ENCODE measurements at regions not wholly inside any gene's neighbourhood (a gene's known extent, or its start where the extent isn't known, plus 50 kb on each side); places are given as distances from the start of the nearest gene placed in this dataset.
"Not testable (repeated sequence)": the region's sequence is repeated elsewhere in the genome, so short reads cannot be mapped to it uniquely, and the experiment has no call there.

DNA sequence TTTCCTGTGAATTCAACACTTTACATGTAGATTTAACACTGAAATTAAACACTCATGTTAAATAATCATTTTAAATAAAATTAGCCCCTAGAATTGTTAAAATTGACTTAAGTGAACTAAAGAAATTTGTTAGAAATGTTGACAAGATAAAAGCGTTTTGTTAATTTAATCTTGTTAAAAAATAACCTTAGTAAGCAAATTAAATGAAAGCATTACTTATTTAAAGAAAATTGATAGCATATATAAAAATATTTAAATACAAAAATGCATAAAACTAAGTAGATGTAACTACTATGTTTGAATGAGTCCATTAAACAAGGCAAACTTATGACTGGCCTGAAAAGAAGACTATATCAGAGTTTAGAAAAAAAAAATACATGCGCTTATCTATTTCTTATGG is 99.0 kb upstream of the TRPC4 start:
- TF ChIP-seq, protein P1, sequence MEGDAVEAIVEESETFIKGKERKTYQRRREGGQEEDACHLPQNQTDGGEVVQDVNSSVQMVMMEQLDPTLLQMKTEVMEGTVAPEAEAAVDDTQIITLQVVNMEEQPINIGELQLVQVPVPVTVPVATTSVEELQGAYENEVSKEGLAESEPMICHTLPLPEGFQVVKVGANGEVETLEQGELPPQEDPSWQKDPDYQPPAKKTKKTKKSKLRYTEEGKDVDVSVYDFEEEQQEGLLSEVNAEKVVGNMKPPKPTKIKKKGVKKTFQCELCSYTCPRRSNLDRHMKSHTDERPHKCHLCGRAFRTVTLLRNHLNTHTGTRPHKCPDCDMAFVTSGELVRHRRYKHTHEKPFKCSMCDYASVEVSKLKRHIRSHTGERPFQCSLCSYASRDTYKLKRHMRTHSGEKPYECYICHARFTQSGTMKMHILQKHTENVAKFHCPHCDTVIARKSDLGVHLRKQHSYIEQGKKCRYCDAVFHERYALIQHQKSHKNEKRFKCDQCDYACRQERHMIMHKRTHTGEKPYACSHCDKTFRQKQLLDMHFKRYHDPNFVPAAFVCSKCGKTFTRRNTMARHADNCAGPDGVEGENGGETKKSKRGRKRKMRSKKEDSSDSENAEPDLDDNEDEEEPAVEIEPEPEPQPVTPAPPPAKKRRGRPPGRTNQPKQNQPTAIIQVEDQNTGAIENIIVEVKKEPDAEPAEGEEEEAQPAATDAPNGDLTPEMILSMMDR (IDR thresholded peaks at IDR 0.05; ENCODE audit: insufficient read depth, low read length, missing control alignments): no peak
- DNase-seq (ENCODE audit: low read depth, low spot score): no peak
- POLR2A ChIA-PET: no interaction called here
- H3K4me3 ChIP-seq (ENCODE audit: low read depth, low read length): no peak overlapping the region
- CTCF ChIA-PET: no interaction called here

DNA sequence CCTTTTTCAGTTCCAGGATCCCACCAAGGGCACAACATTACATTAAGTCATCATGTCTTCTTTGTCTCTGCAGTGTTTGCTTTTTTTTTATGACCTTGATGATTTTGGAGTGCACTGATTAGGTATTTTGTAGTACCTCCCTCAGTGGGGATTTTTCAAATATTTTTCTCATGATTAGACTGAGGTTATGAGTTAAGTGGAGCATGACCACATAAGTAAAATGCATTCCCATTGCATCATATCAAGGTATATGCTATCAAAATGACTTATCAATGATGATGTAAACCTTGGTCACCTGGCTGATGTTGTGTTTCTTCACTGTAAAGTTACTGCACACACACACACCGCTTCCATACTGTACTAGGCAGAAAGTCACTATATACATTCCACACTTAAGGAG is 96.7 kb upstream of the TRPC4 start:
- TF ChIP-seq, protein P1 (IDR thresholded peaks at IDR 0.05; ENCODE audit: insufficient read depth, low read length, missing control alignments): no peak
- H3K4me3 ChIP-seq (ENCODE audit: low read depth, low read length): no peak overlapping the region
- POLR2A ChIA-PET: no interaction called here
- CTCF ChIA-PET: no interaction called here
- DNase-seq (ENCODE audit: low read depth, low spot score): no peak

DNA sequence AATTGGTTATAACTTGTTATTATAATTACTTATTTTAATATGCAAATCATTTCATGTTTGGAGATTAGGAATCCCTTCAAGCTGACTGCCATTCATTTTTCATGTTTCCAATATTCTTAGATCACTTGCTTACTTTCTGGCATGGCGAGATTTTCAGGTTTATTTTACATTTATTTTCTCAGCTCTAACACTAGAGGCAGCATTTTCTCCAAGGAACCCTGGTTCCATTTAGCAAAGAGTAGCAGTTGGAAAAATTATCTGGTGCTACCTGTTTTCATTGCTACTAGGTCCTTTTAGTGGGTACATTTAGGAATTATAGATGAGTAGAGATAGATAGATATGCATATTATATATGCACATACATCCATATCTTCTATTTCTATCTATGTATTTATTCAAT is 90.9 kb upstream of the TRPC4 start:
- no peak overlapping the region for H3K4me3 ChIP-seq (ENCODE audit: low read depth, low read length)
- ChIA-PET CTCF (interaction anchor here (1.0 kb wide), 1 partner anchor 17 kb away, joined by 3 read pairs; no protein-coding TSS in a partner anchor), POLR2A (no interaction called here)
- DNase-seq (ENCODE audit: low read depth, low spot score): no peak
- TF ChIP-seq, protein P1 (IDR thresholded peaks at IDR 0.05; ENCODE audit: insufficient read depth, low read length, missing control alignments): peak; percentile 13

DNA sequence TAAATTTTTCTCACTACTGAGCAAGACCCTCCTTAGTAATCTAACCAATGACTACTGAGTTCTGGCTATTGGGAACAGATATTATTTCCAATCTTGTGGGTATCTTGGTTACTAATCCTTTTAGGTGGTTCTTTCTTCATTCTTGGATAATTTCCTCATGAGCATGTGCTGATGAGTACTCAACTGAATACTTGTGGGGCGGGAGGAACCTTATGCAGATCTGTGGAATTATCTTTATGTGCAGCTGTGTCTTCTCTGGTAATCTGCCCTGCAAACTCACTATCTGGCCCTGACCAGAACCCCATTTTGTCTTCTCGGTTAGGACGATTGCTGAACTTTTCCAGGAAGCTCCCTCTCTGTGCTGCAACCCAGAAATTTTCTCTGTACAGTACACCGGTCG is 89.7 kb upstream of the TRPC4 start:
- no peak for DNase-seq (ENCODE audit: low read depth, low spot score)
- POLR2A ChIA-PET: no interaction called here
- TF ChIP-seq, protein P1 (IDR thresholded peaks at IDR 0.05; ENCODE audit: insufficient read depth, low read length, missing control alignments): no peak
- CTCF ChIA-PET: interaction anchor here (1.0 to 1.6 kb wide), 2 partner anchors 16 to 115 kb away, joined by 3 to 4 read pairs; no protein-coding TSS in a partner anchor
- H3K4me3 ChIP-seq (ENCODE audit: low read depth, low read length): no peak overlapping the region

DNA sequence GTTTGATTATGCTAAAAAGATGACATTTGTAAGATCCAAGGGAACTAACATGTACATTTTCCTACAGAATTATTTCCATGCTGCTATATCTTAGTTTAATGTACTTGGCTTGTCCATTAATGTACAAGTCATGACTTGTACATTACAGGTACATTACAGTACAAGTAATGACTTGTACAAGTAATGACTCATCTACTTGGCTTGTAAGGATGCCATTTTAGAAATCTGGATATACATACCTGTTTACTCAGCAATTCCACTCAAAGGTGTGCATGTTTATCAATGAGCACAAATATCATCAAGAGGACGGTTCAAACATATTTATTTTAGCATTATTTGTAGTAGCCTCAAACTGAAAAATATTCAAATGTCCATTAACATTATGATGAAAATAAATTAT is 87.0 kb upstream of the TRPC4 start:
- DNase-seq (ENCODE audit: low read depth, low spot score): no peak
- no peak overlapping the region for H3K4me3 ChIP-seq (ENCODE audit: low read depth, low read length)
- TF ChIP-seq, protein P1 (IDR thresholded peaks at IDR 0.05; ENCODE audit: insufficient read depth, low read length, missing control alignments): no peak
- ChIA-PET CTCF (interaction anchor here (1.4 kb wide), 1 partner anchor 9 kb away, joined by 3 read pairs; no protein-coding TSS in a partner anchor), POLR2A (no interaction called here)

DNA sequence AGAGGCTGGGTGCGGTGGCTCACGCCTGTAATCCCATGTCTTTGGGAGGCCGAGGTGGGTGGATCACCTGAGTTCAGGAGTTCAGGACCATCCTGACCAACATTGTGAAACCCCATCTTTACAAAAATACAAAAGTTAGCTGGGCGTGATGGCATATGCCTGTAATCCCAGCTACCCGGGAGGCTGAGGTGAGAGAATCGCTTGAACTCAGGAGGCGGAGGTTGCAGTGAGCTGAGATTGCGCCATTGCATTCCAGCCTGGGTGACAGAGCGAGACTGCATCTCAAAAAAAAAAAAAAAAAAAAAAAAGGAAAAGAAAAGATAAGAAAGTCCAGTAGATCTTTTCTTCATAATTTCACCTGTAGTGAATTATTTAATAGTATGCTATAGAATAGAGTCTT is 85.0 kb upstream of the TRPC4 start:
- DNase-seq (ENCODE audit: low read depth, low spot score); POLR2A ChIA-PET; CTCF ChIA-PET; H3K4me3 ChIP-seq (ENCODE audit: low read depth, low read length): not testable (repeated sequence)

DNA sequence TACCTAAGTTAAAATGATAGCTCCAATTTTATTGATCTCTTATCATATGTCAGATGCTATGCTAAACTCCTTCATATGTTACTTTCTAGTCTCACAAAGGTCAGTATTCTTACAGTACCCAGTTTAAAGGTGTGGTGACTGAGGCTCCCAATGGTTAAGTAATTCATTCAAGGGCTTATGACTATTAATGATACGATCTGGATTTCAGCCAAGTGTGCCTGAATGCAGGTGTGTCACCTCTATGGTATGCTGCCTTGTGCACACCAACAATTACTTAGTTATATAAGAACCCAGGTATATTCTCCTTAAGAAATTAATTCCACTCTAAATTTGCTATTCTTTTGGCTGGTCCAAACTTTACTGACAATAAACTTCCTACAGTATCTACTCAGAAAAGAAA is 84.6 kb upstream of the TRPC4 start:
- POLR2A ChIA-PET: no interaction called here

More for the DNA sequence above, 84.6 kb upstream of the TRPC4 start:
- CTCF ChIA-PET: interaction anchor here (0.6 to 0.7 kb wide), 2 partner anchors 10 to 11 kb away, joined by 3 read pairs; no protein-coding TSS in a partner anchor
- TF ChIP-seq, protein P1 (IDR thresholded peaks at IDR 0.05; ENCODE audit: insufficient read depth, low read length, missing control alignments): no peak
- H3K4me3 ChIP-seq (ENCODE audit: low read depth, low read length): no peak overlapping the region
- no peak for DNase-seq (ENCODE audit: low read depth, low spot score)
